ENCODE measurements at regions not wholly inside any gene's neighbourhood (a gene's known extent, or its start where the extent isn't known, plus 50 kb on each side); places are given as distances from the start of the nearest gene placed in this dataset.
A peak's percentile ranks its signal among the peaks of the same experiment; 100 is the strongest.

DNA sequence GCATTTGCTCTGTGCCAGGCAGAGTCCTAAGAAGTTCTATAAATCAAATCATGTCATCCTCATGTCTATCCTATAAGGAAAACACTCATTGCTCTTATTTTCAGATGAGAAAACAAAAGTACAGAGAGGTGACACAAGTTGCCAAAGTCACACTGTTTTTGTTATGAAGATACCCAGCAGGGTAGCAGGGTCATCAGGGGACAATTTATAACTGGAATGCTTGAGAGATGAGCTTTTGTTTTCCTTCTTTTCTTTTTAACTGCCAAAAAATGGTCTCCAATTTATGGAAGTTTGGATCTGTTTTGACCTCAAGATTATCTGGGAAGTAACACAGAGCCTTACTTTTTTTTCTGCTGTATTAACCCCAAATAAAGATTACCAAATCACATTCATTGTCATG lies 354.1 kb downstream of the SUCLA2 start:
- Histone ChIP-seq H3K4me3 (no peak overlapping the region), H3K9me3 (no peaks in the 10 kb centered on the region), H3K4me1 (no peaks in the 10 kb centered on the region), H3K36me3 (ENCODE audit: insufficient read depth in 1 of 2, low read depth in 1 of 2) (no peaks in the 10 kb centered on the region), H3K27ac (no peak overlapping the region), H3K27me3 (ENCODE audit: insufficient read depth in 3 of 3, low read length in 2 of 3) (no peaks in the 10 kb centered on the region)
- DNase-seq (no peak), ATAC-seq (no peak)
- intact Hi-C loops (cut with DNase I) = no loop called here
- TF ChIP-seq, protein P1, sequence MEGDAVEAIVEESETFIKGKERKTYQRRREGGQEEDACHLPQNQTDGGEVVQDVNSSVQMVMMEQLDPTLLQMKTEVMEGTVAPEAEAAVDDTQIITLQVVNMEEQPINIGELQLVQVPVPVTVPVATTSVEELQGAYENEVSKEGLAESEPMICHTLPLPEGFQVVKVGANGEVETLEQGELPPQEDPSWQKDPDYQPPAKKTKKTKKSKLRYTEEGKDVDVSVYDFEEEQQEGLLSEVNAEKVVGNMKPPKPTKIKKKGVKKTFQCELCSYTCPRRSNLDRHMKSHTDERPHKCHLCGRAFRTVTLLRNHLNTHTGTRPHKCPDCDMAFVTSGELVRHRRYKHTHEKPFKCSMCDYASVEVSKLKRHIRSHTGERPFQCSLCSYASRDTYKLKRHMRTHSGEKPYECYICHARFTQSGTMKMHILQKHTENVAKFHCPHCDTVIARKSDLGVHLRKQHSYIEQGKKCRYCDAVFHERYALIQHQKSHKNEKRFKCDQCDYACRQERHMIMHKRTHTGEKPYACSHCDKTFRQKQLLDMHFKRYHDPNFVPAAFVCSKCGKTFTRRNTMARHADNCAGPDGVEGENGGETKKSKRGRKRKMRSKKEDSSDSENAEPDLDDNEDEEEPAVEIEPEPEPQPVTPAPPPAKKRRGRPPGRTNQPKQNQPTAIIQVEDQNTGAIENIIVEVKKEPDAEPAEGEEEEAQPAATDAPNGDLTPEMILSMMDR (IDR thresholded peaks at IDR 0.05) = no peak

DNA sequence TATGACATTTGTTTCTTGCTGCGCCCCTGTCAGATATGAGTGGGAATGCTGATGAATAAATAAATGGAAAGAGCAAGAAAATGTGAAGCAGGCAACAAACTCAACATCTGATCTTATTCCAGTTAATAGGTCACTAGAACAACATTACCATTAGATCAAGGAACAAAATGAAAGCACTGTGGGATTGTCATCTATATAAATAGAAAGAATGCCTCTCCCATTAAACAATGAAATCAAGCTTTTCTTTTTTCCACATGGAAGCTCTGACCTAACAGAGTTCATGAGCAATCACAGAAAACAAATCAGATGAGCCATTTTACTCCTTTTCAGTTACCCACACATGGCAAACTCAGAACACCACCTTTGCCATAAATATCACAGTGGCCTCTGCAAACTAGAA lies 354.8 kb downstream of the SUCLA2 start:
- H3K27ac ChIP-seq = no peak overlapping the region
- H3K36me3 ChIP-seq (ENCODE audit: insufficient read depth in 1 of 2, low read depth in 1 of 2) = no peaks in the 10 kb centered on the region
- no peak for DNase-seq
- H3K4me3 ChIP-seq = no peak overlapping the region
- H3K9me3 ChIP-seq = no peaks in the 10 kb centered on the region
- WGBS, 3 donors = 78 to 88% (median 81%) methylated on average over 1 of the region's 1 CpG
- TF ChIP-seq, protein P1 (IDR thresholded peaks at IDR 0.05) = no peak
- ATAC-seq = no peak
- intact Hi-C loops (cut with DNase I) = no loop called here
- H3K27me3 ChIP-seq (ENCODE audit: insufficient read depth in 3 of 3, low read length in 2 of 3) = no peaks in the 10 kb centered on the region
- H3K4me1 ChIP-seq = no peaks in the 10 kb centered on the region

DNA sequence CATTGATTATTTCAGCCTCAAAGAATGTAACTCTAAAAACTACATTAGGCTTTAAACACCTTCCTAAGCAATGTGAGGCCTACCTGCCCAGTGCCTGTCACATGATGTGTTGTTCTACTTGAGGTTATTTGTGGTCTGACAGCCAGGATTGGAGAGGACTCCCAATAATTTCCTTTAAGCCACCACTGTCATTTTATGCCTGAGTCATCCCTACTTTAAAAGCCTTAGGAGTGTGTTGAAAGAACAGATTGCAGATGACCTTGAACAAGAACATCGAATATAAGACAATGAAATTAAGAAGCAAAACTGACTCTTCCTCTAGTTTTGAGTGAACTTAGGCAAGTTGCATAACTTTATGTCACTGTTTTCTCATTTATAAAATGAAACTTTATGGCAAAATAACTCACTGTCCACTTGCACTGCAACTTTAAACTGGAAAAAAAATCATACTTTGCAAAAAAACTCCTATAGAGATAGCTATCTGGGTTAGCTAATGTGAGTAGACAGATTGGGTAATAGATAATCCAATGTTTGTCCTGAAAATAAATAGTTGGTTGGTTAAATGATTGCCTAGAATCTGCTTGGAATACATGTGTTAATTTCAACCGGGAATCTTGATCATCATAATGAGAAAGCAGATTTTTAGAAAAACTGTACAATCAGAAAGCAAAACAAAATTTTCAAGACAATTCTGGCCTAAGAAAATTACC lies 361.2 kb downstream of the SUCLA2 start:
- Histone ChIP-seq H3K36me3 (ENCODE audit: insufficient read depth in 1 of 2, low read depth in 1 of 2) (no peaks in the 10 kb centered on the region), H3K27me3 (ENCODE audit: insufficient read depth in 3 of 3, low read length in 2 of 3) (no peaks in the 10 kb centered on the region), H3K4me3 (no peak overlapping the region), H3K9me3 (no peaks in the 10 kb centered on the region), H3K4me1 (no peaks in the 10 kb centered on the region), H3K27ac (no peak overlapping the region)
- TF ChIP-seq, protein P1 (IDR thresholded peaks at IDR 0.05) = no peak
- intact Hi-C loops (cut with DNase I) = no loop called here
- no peak for DNase-seq
- WGBS, 3 donors = 76 to 81% (median 78%) methylated on average over 2 of the region's 2 CpGs
- peak in 1 of 4 donors; percentile 20 for ATAC-seq

DNA sequence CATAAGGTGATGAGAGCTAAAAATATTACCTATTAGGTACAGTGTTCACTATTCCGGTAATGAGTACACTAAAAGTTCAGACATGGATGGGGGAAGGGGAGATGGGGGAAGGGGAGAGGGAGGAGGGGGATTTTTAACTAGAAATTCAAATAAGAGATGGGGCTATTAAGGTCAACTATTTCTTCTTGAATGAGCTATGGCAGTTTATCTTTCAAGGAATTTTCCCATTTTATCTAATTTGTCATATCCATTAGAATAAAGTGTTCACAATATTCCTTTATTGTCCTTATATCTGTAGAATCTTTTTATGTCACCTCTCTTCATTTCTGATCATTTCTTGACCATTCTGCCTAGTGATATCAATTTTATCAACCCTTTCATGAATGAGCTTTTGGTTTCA lies 362.4 kb downstream of the SUCLA2 start:
- Histone ChIP-seq H3K27me3 (ENCODE audit: insufficient read depth in 3 of 3, low read length in 2 of 3) (no peaks in the 10 kb centered on the region), H3K4me3 (no peak overlapping the region), H3K27ac (no peak overlapping the region), H3K4me1 (no peaks in the 10 kb centered on the region), H3K36me3 (ENCODE audit: insufficient read depth in 1 of 2, low read depth in 1 of 2) (no peaks in the 10 kb centered on the region), H3K9me3 (no peaks in the 10 kb centered on the region)
- WGBS, 3 donors = 77 to 89% (median 85%) methylated on average over 1 of the region's 1 CpG
- no peak for DNase-seq
- no peak for ATAC-seq
- intact Hi-C loops (cut with DNase I) = no loop called here
- TF ChIP-seq, protein P1 (IDR thresholded peaks at IDR 0.05) = no peak

DNA sequence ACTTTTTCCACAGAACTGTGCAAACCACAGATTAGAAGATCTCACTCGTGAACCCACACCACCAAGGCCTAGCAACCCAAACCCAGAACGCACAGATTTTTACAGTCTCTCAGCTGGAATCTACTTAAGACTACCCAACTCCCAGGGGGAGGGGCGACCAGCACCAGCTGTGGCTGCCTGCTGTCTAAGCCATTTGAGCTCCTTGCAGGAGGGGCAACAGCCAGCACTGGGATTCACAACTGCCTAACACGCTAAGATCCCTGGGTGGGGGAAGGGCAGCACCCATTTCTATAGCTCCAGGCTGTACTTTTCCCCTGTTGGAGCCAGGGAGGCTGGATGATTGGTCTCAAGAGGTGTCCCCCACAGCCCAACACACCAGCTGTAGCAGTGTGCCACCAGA lies 368.8 kb downstream of the SUCLA2 start:
- ATAC-seq (no peak), DNase-seq (no peak)
- no peaks in the 10 kb centered on the region for H3K27me3 ChIP-seq (ENCODE audit: insufficient read depth in 3 of 3, low read length in 2 of 3)
- TF ChIP-seq, protein P1 (IDR thresholded peaks at IDR 0.05) = no peak
- no peak overlapping the region for H3K4me3 ChIP-seq
- no peak overlapping the region for H3K27ac ChIP-seq
- no peaks in the 10 kb centered on the region for H3K9me3 ChIP-seq
- H3K4me1 ChIP-seq = no peaks in the 10 kb centered on the region
- intact Hi-C loops (cut with DNase I) = no loop called here
- 18 to 35% (median 20%) methylated on average over 4 of the region's 4 CpGs for WGBS, 3 donors
- H3K36me3 ChIP-seq (ENCODE audit: insufficient read depth in 1 of 2, low read depth in 1 of 2) = no peaks in the 10 kb centered on the region

All from psoas muscle (tissue), 7 donors.